ENCODE measurements at regions not wholly inside any gene's neighbourhood (a gene's known extent, or its start where the extent isn't known, plus 50 kb on each side); places are given as distances from the start of the nearest gene placed in this dataset.
"Not testable (repeated sequence)": the region's sequence is repeated elsewhere in the genome, so short reads cannot be mapped to it uniquely, and the experiment has no call there.

- Histone ChIP-seq H3K27me3 (ENCODE audit: control insufficient read depth, insufficient read depth, low read length) (no peaks in the 10 kb centered on the region), H3K36me3 (ENCODE audit: control insufficient read depth, insufficient read depth, low read length) (no peaks in the 10 kb centered on the region), H3K4me3 (ENCODE audit: low read depth, low read length) (no peak overlapping the region)
- no peak for TF ChIP-seq CTCF (IDR thresholded peaks at IDR 0.05; ENCODE audit: insufficient read depth, low read length, poor library complexity, severe bottlenecking)
- no peak for DNase-seq (ENCODE audit: low read depth)
Observed at GRCh38 chr14:106419376-106419965, 893.1 kb downstream of the TMEM121 start.

- not testable (repeated sequence) for H3K4me3 ChIP-seq (ENCODE audit: low read depth, low read length); DNase-seq (ENCODE audit: low read depth); H3K27me3 ChIP-seq (ENCODE audit: control insufficient read depth, insufficient read depth, low read length); H3K36me3 ChIP-seq (ENCODE audit: control insufficient read depth, insufficient read depth, low read length)
Observed at GRCh38 chr14:106421431-106422033, 895.1 kb downstream of the TMEM121 start.

GRCh38 chr14:106422066-106422465, 895.7 kb downstream of the TMEM121 start:
- TF ChIP-seq CTCF (IDR thresholded peaks at IDR 0.05; ENCODE audit: insufficient read depth, low read length, poor library complexity, severe bottlenecking): no peak
- Histone ChIP-seq H3K27me3 (ENCODE audit: control insufficient read depth, insufficient read depth, low read length) (no peaks in the 10 kb centered on the region), H3K4me3 (ENCODE audit: low read depth, low read length) (no peak overlapping the region), H3K36me3 (ENCODE audit: control insufficient read depth, insufficient read depth, low read length) (no peaks in the 10 kb centered on the region)
- no peak for DNase-seq (ENCODE audit: low read depth)

GRCh38 chr14:106425150-106425549, 898.8 kb downstream of the TMEM121 start:
- H3K36me3 ChIP-seq (ENCODE audit: control insufficient read depth, insufficient read depth, low read length); DNase-seq (ENCODE audit: low read depth); H3K27me3 ChIP-seq (ENCODE audit: control insufficient read depth, insufficient read depth, low read length); H3K4me3 ChIP-seq (ENCODE audit: low read depth, low read length): not testable (repeated sequence)

GRCh38 chr14:106436310-106436905, 910.0 kb downstream of the TMEM121 start:
- TF ChIP-seq CTCF (IDR thresholded peaks at IDR 0.05; ENCODE audit: insufficient read depth, low read length, poor library complexity, severe bottlenecking): peak; percentile 9
- H3K36me3 ChIP-seq (ENCODE audit: control insufficient read depth, insufficient read depth, low read length): no peaks in the 10 kb centered on the region

GRCh38 chr14:106442857-106443256, 916.5 kb downstream of the TMEM121 start:
- no peak for TF ChIP-seq CTCF (IDR thresholded peaks at IDR 0.05; ENCODE audit: insufficient read depth, low read length, poor library complexity, severe bottlenecking)
- Histone ChIP-seq H3K4me3 (ENCODE audit: low read depth, low read length) (no peak overlapping the region), H3K36me3 (ENCODE audit: control insufficient read depth, insufficient read depth, low read length) (no peaks in the 10 kb centered on the region), H3K27me3 (ENCODE audit: control insufficient read depth, insufficient read depth, low read length) (no peaks in the 10 kb centered on the region)
- no peak for DNase-seq (ENCODE audit: low read depth)

More at GRCh38 chr14:106436310-106436905, 910.0 kb downstream of the TMEM121 start:
- Histone ChIP-seq H3K4me3 (ENCODE audit: low read depth, low read length) (no peak overlapping the region), H3K27me3 (ENCODE audit: control insufficient read depth, insufficient read depth, low read length) (no peaks in the 10 kb centered on the region)
- no peak for DNase-seq (ENCODE audit: low read depth)

- TF ChIP-seq CTCF (IDR thresholded peaks at IDR 0.05; ENCODE audit: insufficient read depth, low read length, poor library complexity, severe bottlenecking): no peak
- no peak for DNase-seq (ENCODE audit: low read depth)
- H3K36me3 ChIP-seq (ENCODE audit: control insufficient read depth, insufficient read depth, low read length): no peaks in the 10 kb centered on the region
- H3K27me3 ChIP-seq (ENCODE audit: control insufficient read depth, insufficient read depth, low read length): no peaks in the 10 kb centered on the region
- H3K4me3 ChIP-seq (ENCODE audit: low read depth, low read length): no peak overlapping the region
Observed at GRCh38 chr14:106455026-106455425, 928.6 kb downstream of the TMEM121 start.
